ENCODE measurements at regions not wholly inside any gene's neighbourhood (a gene's known extent, or its start where the extent isn't known, plus 50 kb on each side); places are given as distances from the start of the nearest gene placed in this dataset.

DNA sequence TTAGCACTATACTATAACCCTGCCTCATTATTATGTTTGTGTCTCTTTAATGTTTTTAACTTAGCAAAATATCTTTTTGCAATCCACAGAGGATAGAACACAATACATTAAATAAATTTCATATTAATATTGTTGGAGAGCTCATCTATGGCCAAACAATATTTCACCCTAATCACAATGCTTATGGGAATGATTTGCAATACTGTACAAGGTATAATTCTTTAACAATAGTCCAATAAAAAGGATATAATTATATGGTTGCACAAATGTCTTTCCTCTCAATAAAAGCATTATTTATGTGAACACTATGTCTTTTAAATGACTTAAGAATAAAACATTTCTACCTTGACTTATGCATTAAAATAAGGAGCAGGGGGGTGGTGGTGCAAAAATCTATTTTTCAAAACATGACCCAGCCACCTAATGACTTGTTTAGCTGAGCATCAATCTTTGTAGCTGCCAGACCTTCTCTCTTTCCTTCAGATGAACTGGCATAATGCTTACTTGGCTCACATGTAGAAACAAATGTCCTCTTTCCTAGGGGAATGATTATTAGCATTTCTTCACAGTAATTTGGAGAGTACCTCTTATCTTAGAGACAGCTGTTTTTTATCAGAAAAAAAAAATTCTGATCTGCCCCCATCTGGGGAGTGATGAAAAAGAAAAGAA, 1933.6 kb upstream of the LRRTM1 start:
- Histone ChIP-seq H3K9me3 (ENCODE audit: low read depth) (no peaks in the 10 kb centered on the region), H3K36me3 (replicated peaks; ENCODE audit: insufficient read depth, low read depth) (no peaks in the 10 kb centered on the region), H3K27me3 (no peaks in the 10 kb centered on the region), H3K9me2 (replicated peaks; ENCODE audit: insufficient read depth) (no peaks in the 10 kb centered on the region), H3K79me2 (no peaks in the 10 kb centered on the region), H3K27ac (no peak overlapping the region), H3K4me3 (no peak overlapping the region), H3K4me1 (ENCODE audit: insufficient read depth) (no peaks in the 10 kb centered on the region), H2AFZ (no peak overlapping the region), H4K20me1 (ENCODE audit: insufficient read depth, poor library complexity, severe bottlenecking) (no peaks in the 10 kb centered on the region), H3K4me2 (no peak overlapping the region)
- TF ChIP-seq EZH2phosphoT487 (IDR thresholded peaks at IDR 0.05; ENCODE audit: low read depth, severe bottlenecking, unreplicated experiment) (no peak), EZH2 (IDR thresholded peaks at IDR 0.05; ENCODE audit: borderline replicate concordance) (no peak)
- TF ChIP-seq, protein P1, sequence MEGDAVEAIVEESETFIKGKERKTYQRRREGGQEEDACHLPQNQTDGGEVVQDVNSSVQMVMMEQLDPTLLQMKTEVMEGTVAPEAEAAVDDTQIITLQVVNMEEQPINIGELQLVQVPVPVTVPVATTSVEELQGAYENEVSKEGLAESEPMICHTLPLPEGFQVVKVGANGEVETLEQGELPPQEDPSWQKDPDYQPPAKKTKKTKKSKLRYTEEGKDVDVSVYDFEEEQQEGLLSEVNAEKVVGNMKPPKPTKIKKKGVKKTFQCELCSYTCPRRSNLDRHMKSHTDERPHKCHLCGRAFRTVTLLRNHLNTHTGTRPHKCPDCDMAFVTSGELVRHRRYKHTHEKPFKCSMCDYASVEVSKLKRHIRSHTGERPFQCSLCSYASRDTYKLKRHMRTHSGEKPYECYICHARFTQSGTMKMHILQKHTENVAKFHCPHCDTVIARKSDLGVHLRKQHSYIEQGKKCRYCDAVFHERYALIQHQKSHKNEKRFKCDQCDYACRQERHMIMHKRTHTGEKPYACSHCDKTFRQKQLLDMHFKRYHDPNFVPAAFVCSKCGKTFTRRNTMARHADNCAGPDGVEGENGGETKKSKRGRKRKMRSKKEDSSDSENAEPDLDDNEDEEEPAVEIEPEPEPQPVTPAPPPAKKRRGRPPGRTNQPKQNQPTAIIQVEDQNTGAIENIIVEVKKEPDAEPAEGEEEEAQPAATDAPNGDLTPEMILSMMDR (IDR thresholded peaks at IDR 0.05; ENCODE audit: poor library complexity) = no peak
- no peak for DNase-seq (ENCODE audit: low spot score)

DNA sequence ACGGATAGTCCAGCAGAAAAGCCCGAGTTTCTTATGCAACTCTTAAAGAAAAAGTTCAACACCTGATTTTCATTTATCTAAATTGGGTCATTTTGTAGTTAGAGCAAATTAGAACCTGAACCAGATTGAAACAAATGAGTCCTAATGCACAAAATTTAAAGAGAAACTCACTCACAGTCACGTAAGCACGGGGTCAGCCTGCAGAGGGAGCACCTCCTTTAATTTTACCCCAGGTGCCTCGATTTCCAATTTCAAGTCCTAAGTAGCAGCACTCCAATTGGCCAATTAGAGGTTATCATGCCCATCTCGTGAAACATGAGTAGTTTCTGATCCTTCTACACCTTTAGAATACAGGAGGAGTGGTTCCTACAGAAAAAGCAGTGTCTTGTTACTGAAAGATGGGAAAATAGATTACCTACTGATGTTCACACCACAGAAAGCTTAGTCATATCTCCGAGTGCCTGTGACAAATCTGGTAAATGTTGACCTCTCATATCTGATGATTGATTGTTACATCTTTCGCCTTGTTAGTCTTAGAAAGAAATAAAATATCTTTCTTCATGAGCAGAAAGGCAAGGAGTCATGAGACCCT, 1929.8 kb upstream of the LRRTM1 start:
- TF ChIP-seq, protein P1 (IDR thresholded peaks at IDR 0.05; ENCODE audit: poor library complexity) = no peak
- TF ChIP-seq EZH2phosphoT487 (IDR thresholded peaks at IDR 0.05; ENCODE audit: low read depth, severe bottlenecking, unreplicated experiment) (no peak), EZH2 (IDR thresholded peaks at IDR 0.05; ENCODE audit: borderline replicate concordance) (no peak)
- Histone ChIP-seq H3K9me2 (replicated peaks; ENCODE audit: insufficient read depth) (no peaks in the 10 kb centered on the region), H3K9me3 (ENCODE audit: low read depth) (no peaks in the 10 kb centered on the region), H3K4me1 (ENCODE audit: insufficient read depth) (no peaks in the 10 kb centered on the region), H3K4me3 (no peak overlapping the region), H3K79me2 (no peaks in the 10 kb centered on the region), H3K27me3 (no peaks in the 10 kb centered on the region), H3K27ac (no peak overlapping the region), H4K20me1 (ENCODE audit: insufficient read depth, poor library complexity, severe bottlenecking) (no peaks in the 10 kb centered on the region), H2AFZ (no peak overlapping the region), H3K4me2 (no peak overlapping the region), H3K36me3 (replicated peaks; ENCODE audit: insufficient read depth, low read depth) (no peaks in the 10 kb centered on the region)
- WGBS (ENCODE audit: low lambda C conversion rate, missing lambda C conversion rate) = 86% methylated on average over 8 of the region's 8 CpGs
- no peak for DNase-seq (ENCODE audit: low spot score)

DNA sequence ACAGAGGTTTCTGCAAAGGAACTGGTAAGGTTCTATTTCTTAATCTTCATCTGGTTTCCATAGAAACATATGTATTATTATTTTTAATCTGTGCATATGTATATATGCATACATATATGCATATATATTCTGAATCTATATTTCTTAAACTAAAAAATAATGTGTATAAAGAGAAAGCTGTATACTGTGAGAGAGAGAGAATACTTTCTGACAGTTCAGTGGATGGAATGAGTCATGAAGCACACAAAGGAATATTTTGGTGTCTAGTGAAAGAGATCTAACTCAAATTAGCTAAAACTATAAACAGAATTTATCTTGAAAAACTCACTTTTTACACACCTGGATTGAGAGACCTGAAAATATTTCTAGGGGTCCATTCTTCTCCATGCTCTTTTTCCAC, 1929.3 kb upstream of the LRRTM1 start:
- Histone ChIP-seq H3K4me2 (no peak overlapping the region), H3K9me2 (replicated peaks; ENCODE audit: insufficient read depth) (no peaks in the 10 kb centered on the region), H3K9me3 (ENCODE audit: low read depth) (no peaks in the 10 kb centered on the region), H2AFZ (no peak overlapping the region), H4K20me1 (ENCODE audit: insufficient read depth, poor library complexity, severe bottlenecking) (no peaks in the 10 kb centered on the region), H3K79me2 (no peaks in the 10 kb centered on the region), H3K4me3 (no peak overlapping the region), H3K27me3 (no peaks in the 10 kb centered on the region), H3K36me3 (replicated peaks; ENCODE audit: insufficient read depth, low read depth) (no peaks in the 10 kb centered on the region), H3K27ac (no peak overlapping the region), H3K4me1 (ENCODE audit: insufficient read depth) (no peaks in the 10 kb centered on the region)
- TF ChIP-seq EZH2phosphoT487 (IDR thresholded peaks at IDR 0.05; ENCODE audit: low read depth, severe bottlenecking, unreplicated experiment) (no peak), EZH2 (IDR thresholded peaks at IDR 0.05; ENCODE audit: borderline replicate concordance) (no peak)
- TF ChIP-seq, protein P1 (IDR thresholded peaks at IDR 0.05; ENCODE audit: poor library complexity) = no peak
- no peak for DNase-seq (ENCODE audit: low spot score)
